ENCODE measurements at regions not wholly inside any gene's neighbourhood (a gene's known extent, or its start where the extent isn't known, plus 50 kb on each side); places are given as distances from the start of the nearest gene placed in this dataset.

GRCh38 chr5:33160871-33161270 is 279.9 kb upstream of the TARS1 start (continued):
- no peak for TF ChIP-seq ZNF462 (CRISPR knock-in tag; IDR thresholded peaks at IDR 0.05)

DNA sequence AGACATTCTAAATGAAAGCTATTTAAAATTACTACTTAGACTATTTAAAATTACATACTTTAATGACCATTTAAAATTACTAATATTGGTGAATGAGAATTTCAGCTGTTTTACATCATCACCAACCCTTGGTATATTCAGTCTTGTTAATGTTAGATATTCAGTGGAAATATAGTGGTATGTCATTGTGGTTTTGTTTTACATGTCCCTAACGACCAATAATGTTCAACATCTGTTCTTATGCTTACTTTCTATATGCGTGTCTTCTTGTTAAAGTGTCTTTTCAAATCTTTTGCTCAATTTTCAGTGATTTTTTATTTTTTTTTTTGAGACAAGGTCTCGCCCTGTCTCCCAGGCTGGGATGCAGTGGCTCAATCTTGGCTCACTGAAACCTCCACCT is 279.3 kb upstream of the TARS1 start:
- H3K4me1 Mint-ChIP-seq: no peaks in the 10 kb centered on the region
- H3K4me1 ChIP-seq (ENCODE audit: insufficient read depth): no peaks in the 10 kb centered on the region
- H3K27me3 ChIP-seq (ENCODE audit: insufficient read depth): no peaks in the 10 kb centered on the region
- H3K27ac Mint-ChIP-seq: no peak overlapping the region
- peaks cover 6% of the 10 kb centered on the region; the same call in 2 of the 3 replicates for H3K9me3 Mint-ChIP-seq
- H3K4me3 ChIP-seq: no peak overlapping the region
- no peaks in the 10 kb centered on the region for H3F3A ChIP-seq (replicated peaks; ENCODE audit: low read depth)
- no peak overlapping the region for H2AFZ ChIP-seq
- no peak overlapping the region for H3K4me3 Mint-ChIP-seq
- no peaks in the 10 kb centered on the region for H3K9me2 ChIP-seq (ENCODE audit: insufficient read depth)
- H3K4me2 ChIP-seq: no peak overlapping the region
- ATAC-seq: no peak
- DNase-seq (ENCODE audit: low spot score): no peak
- H3K27ac ChIP-seq (ENCODE audit: low read depth): no peak overlapping the region
- no peaks in the 10 kb centered on the region for H3K36me3 ChIP-seq (ENCODE audit: insufficient read depth)
- no peaks in the 10 kb centered on the region for H3K36me3 Mint-ChIP-seq (ENCODE audit: low read depth)
- no peaks in the 10 kb centered on the region for H3K79me2 ChIP-seq (replicated peaks; ENCODE audit: insufficient read depth)
- H4K20me1 ChIP-seq (replicated peaks; ENCODE audit: insufficient read depth): no peaks in the 10 kb centered on the region
- H3K27me3 Mint-ChIP-seq (ENCODE audit: insufficient read depth, low read depth, poor library complexity): peaks cover 2% of the 10 kb centered on the region
- TF ChIP-seq, protein P1, sequence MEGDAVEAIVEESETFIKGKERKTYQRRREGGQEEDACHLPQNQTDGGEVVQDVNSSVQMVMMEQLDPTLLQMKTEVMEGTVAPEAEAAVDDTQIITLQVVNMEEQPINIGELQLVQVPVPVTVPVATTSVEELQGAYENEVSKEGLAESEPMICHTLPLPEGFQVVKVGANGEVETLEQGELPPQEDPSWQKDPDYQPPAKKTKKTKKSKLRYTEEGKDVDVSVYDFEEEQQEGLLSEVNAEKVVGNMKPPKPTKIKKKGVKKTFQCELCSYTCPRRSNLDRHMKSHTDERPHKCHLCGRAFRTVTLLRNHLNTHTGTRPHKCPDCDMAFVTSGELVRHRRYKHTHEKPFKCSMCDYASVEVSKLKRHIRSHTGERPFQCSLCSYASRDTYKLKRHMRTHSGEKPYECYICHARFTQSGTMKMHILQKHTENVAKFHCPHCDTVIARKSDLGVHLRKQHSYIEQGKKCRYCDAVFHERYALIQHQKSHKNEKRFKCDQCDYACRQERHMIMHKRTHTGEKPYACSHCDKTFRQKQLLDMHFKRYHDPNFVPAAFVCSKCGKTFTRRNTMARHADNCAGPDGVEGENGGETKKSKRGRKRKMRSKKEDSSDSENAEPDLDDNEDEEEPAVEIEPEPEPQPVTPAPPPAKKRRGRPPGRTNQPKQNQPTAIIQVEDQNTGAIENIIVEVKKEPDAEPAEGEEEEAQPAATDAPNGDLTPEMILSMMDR (conservative IDR thresholded peaks at IDR 0.05; ENCODE audit: low read depth in 2 of 2): no peak
- TF ChIP-seq EZH2phosphoT487 (IDR thresholded peaks at IDR 0.05; ENCODE audit: unreplicated experiment) (no peak), JUNB (IDR thresholded peaks at IDR 0.05; ENCODE audit: unreplicated experiment) (no peak), ZNF114 (CRISPR knock-in tag; IDR thresholded peaks at IDR 0.05) (no peak), NANOG (IDR thresholded peaks at IDR 0.05; ENCODE audit: borderline replicate concordance) (no peak), STAT1 (IDR thresholded peaks at IDR 0.05; ENCODE audit: unreplicated experiment) (no peak), CREB1 (CRISPR knock-in tag; IDR thresholded peaks at IDR 0.05; ENCODE audit: low read depth) (no peak), POLR2AphosphoS5 (IDR thresholded peaks at IDR 0.05; ENCODE audit: low read depth) (no peak), REST (IDR thresholded peaks at IDR 0.05; ENCODE audit: unreplicated experiment) (no peak), EZH2 (IDR thresholded peaks at IDR 0.05; ENCODE audit: low read depth, unreplicated experiment) (no peak)
- TF ChIP-seq, protein P2, sequence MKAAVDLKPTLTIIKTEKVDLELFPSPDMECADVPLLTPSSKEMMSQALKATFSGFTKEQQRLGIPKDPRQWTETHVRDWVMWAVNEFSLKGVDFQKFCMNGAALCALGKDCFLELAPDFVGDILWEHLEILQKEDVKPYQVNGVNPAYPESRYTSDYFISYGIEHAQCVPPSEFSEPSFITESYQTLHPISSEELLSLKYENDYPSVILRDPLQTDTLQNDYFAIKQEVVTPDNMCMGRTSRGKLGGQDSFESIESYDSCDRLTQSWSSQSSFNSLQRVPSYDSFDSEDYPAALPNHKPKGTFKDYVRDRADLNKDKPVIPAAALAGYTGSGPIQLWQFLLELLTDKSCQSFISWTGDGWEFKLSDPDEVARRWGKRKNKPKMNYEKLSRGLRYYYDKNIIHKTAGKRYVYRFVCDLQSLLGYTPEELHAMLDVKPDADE (IDR thresholded peaks at IDR 0.05): no peak

All from GM23338 (cell line).